NCI-H187 treated with DMSO at 0.1 percent for 48 hours (cell line): ENCODE measurements at regions not wholly inside any gene's neighbourhood (a gene's known extent, or its start where the extent isn't known, plus 50 kb on each side); places are given as distances from the start of the nearest gene placed in this dataset.
"Not testable (repeated sequence)": the region's sequence is repeated elsewhere in the genome, so short reads cannot be mapped to it uniquely, and the experiment has no call there.

Experiments used
- DNase-seq: peaks from one replicate; lab custom pipeline; 2025; lab: John Stamatoyannopoulos, UW

GRCh38 chr2:238750212-238750904 lies 97.5 kb upstream of the TWIST2 start:
- DNase-seq: no peak

GRCh38 chr2:238754259-238754658 lies 93.6 kb upstream of the TWIST2 start:
- no peak for DNase-seq

- DNase-seq: no peak
Observed at GRCh38 chr2:238761868-238762267, 86.0 kb upstream of the TWIST2 start.

- no peak for DNase-seq
Observed at GRCh38 chr2:238763471-238763995, 84.4 kb upstream of the TWIST2 start.

GRCh38 chr2:238765590-238765989 lies 82.3 kb upstream of the TWIST2 start:
- DNase-seq: no peak

- no peak for DNase-seq
Observed at GRCh38 chr2:238771218-238771617, 76.7 kb upstream of the TWIST2 start.

- DNase-seq: no peak
Observed at GRCh38 chr2:238771639-238772038, 76.2 kb upstream of the TWIST2 start.

GRCh38 chr2:238772635-238773297 lies 75.1 kb upstream of the TWIST2 start:
- no peak for DNase-seq

GRCh38 chr2:238773472-238773871 lies 74.4 kb upstream of the TWIST2 start:
- no peak for DNase-seq

- DNase-seq: no peak
Observed at GRCh38 chr2:238774071-238774470, 73.8 kb upstream of the TWIST2 start.

- no peak for DNase-seq
Observed at GRCh38 chr2:238774980-238775509, 72.8 kb upstream of the TWIST2 start.

- DNase-seq: no peak
Observed at GRCh38 chr2:238775591-238775990, 72.3 kb upstream of the TWIST2 start.

- DNase-seq: no peak
Observed at GRCh38 chr2:238776003-238776760, 71.7 kb upstream of the TWIST2 start.

- DNase-seq: not testable (repeated sequence)
Observed at GRCh38 chr2:238776761-238777046, 71.2 kb upstream of the TWIST2 start.

GRCh38 chr2:238777369-238778067 lies 70.4 kb upstream of the TWIST2 start:
- no peak for DNase-seq

- DNase-seq: no peak
Observed at GRCh38 chr2:238784671-238785527, 63.0 kb upstream of the TWIST2 start.

- DNase-seq: no peak
Observed at GRCh38 chr2:238785528-238785860, 62.4 kb upstream of the TWIST2 start.

- no peak for DNase-seq
Observed at GRCh38 chr2:238786379-238786778, 61.5 kb upstream of the TWIST2 start.

- no peak for DNase-seq
Observed at GRCh38 chr2:238786792-238787490, 60.9 kb upstream of the TWIST2 start.

- DNase-seq: no peak
Observed at GRCh38 chr2:238787501-238787900, 60.4 kb upstream of the TWIST2 start.
